ENCODE measurements at regions not wholly inside any gene's neighbourhood (a gene's known extent, or its start where the extent isn't known, plus 50 kb on each side); places are given as distances from the start of the nearest gene placed in this dataset.

DNA sequence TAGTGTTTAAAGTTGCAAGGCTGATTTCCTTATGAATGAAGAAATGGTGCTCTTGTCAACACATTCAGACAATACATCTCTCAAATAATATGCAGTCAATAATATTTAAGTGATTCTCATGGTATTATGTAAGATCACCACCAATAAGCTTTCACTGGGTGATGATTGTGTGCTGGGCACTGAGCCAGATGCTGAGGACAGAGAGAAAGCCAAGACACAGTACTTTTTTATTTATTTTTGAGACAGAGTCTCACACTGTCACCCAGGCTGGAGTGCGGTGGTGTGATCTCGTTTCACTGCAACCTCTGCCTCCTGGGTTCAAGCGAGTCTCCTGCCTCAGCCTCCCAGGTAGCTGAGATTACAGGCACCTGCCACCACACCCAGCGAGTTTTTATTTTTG is 130.6 kb upstream of the LSM8 start:
- Histone ChIP-seq H3K27me3 (no peaks in the 10 kb centered on the region), H3K9me3 (replicated peaks in 1 of 3) (no peaks in the 10 kb centered on the region), H3K4me3 (no peak overlapping the region), H3K36me3 (replicated peaks in 1 of 2) (no peaks in the 10 kb centered on the region), H3K4me1 (replicated peaks in 1 of 2) (no peaks in the 10 kb centered on the region), H3K27ac (no peak overlapping the region)
- peak in 1 of 7 donors; percentile 19 for DNase-seq
- WGBS, 4 donors = 78 to 83% (median 82%) methylated on average over 4 of the region's 4 CpGs
- intact Hi-C loops (cut with DNase I) = no loop called here
- TF ChIP-seq, protein P1, sequence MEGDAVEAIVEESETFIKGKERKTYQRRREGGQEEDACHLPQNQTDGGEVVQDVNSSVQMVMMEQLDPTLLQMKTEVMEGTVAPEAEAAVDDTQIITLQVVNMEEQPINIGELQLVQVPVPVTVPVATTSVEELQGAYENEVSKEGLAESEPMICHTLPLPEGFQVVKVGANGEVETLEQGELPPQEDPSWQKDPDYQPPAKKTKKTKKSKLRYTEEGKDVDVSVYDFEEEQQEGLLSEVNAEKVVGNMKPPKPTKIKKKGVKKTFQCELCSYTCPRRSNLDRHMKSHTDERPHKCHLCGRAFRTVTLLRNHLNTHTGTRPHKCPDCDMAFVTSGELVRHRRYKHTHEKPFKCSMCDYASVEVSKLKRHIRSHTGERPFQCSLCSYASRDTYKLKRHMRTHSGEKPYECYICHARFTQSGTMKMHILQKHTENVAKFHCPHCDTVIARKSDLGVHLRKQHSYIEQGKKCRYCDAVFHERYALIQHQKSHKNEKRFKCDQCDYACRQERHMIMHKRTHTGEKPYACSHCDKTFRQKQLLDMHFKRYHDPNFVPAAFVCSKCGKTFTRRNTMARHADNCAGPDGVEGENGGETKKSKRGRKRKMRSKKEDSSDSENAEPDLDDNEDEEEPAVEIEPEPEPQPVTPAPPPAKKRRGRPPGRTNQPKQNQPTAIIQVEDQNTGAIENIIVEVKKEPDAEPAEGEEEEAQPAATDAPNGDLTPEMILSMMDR (IDR thresholded peaks at IDR 0.05) = no peak
- no peak for TF ChIP-seq POLR2A (IDR thresholded peaks at IDR 0.05)

DNA sequence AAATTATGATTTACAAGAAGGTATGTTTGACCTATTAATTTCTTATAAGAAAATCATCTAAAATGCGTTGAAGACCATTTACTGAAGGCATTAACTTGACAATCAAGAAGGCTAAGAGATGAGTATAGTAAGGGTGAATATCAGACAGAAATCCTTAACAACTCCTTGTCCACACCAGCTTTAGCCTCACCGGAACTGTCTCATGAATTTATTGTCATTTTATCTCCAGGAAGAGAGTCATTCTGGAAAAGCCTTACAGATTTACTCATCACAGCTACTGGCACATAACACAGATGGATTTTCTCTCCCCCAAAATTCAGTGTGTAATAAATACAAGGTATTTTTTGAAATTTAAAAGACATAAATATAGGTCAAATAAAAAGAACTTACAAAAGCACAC is 129.4 kb upstream of the LSM8 start:
- no peak for DNase-seq
- TF ChIP-seq, protein P1 (IDR thresholded peaks at IDR 0.05) = no peak
- TF ChIP-seq POLR2A (IDR thresholded peaks at IDR 0.05) = no peak
- Histone ChIP-seq H3K27me3 (no peaks in the 10 kb centered on the region), H3K9me3 (replicated peaks in 1 of 3) (no peaks in the 10 kb centered on the region), H3K27ac (no peak overlapping the region), H3K4me1 (replicated peaks in 1 of 2) (no peaks in the 10 kb centered on the region), H3K4me3 (no peak overlapping the region), H3K36me3 (replicated peaks in 1 of 2) (no peaks in the 10 kb centered on the region)
- intact Hi-C loops (cut with DNase I) = no loop called here
- 68 to 80% (median 77%) methylated on average over 2 of the region's 2 CpGs for WGBS, 4 donors

DNA sequence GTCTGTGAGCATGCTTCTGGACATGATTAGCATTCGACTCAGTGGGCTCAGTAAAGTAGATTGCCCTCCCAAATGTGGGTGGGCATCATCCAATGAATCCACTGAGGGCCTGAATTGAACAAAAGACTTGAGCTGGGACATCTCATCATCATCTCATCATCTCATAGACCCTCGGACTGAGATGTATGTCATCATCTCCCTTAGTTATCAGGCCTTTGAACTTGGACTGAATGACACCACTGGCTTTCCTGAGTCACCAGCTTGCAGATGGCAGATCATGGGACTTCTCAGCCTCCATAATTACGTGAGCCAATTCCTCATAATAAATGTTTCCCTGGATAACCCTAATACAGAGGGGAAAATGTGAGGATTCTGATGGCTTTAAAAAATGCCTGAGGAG is 128.3 kb upstream of the LSM8 start:
- Histone ChIP-seq H3K9me3 (replicated peaks in 1 of 3) (no peaks in the 10 kb centered on the region), H3K27me3 (no peaks in the 10 kb centered on the region), H3K4me1 (replicated peaks in 1 of 2) (no peaks in the 10 kb centered on the region), H3K4me3 (no peak overlapping the region), H3K36me3 (replicated peaks in 1 of 2) (no peaks in the 10 kb centered on the region), H3K27ac (no peak overlapping the region)
- intact Hi-C loops (cut with DNase I) = no loop called here
- no peak for DNase-seq
- WGBS, 4 donors = 64 to 75% (median 71%) methylated on average over 3 of the region's 3 CpGs
- TF ChIP-seq POLR2A (IDR thresholded peaks at IDR 0.05) = no peak
- TF ChIP-seq, protein P1 (IDR thresholded peaks at IDR 0.05) = no peak

DNA sequence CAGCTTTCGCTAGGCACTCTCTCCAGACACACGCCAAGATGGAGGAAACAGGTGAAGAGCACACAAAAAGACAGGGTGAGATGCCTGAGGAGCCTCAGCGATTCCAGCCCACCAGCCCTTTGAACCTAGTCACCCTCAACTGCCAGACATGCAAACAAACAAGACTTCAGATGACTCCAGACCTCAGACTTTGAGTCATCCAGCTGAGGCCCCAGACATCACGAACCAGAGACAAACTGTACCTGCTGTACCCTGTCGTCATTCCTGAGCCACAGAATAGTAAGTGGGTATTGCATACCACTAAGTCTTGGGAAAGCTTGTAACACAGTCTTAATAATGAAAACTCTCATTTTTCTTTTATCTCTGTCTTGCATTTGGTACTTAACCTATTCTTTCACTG is 126.6 kb upstream of the LSM8 start:
- DNase-seq = no peak
- Histone ChIP-seq H3K4me1 (replicated peaks in 1 of 2) (no peaks in the 10 kb centered on the region), H3K9me3 (replicated peaks in 1 of 3) (no peaks in the 10 kb centered on the region), H3K27me3 (no peaks in the 10 kb centered on the region), H3K36me3 (replicated peaks in 1 of 2) (no peaks in the 10 kb centered on the region), H3K4me3 (no peak overlapping the region), H3K27ac (no peak overlapping the region)
- intact Hi-C loops (cut with DNase I) = no loop called here
- 77 to 95% (median 84%) methylated on average over 5 of the region's 5 CpGs for WGBS, 4 donors
- TF ChIP-seq POLR2A (IDR thresholded peaks at IDR 0.05) = no peak
- TF ChIP-seq, protein P1 (IDR thresholded peaks at IDR 0.05) = no peak

Data from adrenal gland (tissue), 9 donors.